Activated CD4-positive, alpha-beta T cell treated with anti-CD3 and anti-CD28 coated beads, Interleukin-2, amount 50 U/mL, for 16 hours (primary cell): ENCODE measurements at regions not wholly inside any gene's neighbourhood (a gene's known extent, or its start where the extent isn't known, plus 50 kb on each side); places are given as distances from the start of the nearest gene placed in this dataset.

Experiments used
- DNase-seq: peaks from one replicate; pipeline ENCODE4 v3.0.0-alpha.2; 2020

DNA sequence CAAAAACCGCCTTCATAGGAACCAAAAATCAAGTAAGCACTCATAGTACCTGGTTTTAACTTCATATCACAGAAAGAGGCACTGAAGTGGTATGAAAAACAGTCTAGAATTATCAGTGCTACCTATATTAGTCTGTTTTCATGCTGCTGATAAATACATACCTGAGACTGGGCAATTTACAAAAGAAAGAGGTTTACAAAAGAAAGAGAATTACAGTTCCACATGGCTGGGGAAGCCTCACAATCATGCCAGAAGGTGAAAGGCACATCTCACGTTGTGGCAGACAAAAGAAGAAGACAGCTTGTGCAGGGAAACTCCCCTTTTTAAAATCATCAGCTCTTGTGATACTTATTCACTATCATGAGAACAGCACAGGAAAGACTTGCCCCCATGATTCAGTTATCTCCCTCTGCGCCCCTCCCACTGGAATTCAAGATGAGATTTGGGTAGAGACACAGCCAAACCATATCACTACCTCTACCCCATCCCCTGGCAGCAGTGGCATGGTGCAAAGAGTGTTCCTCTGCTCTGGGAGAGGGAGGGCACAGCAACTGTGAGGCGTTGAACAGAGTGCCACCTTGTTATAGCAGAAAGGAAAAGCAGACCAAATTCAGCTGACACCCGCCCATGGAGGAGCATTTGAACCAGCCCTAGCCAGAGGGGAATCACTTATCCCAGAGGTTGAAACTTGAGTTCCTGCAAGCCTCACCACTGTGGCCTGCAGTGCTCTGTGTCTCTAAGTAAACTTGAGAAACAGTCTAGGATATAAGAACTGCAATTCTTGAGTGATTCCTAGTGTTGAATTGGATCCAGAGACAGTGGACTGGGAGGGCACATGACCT, 61.9 kb upstream of the PTPRZ1 start:
- DNase-seq, result no peak

GRCh38 chr7:121807078-121807477, 65.9 kb upstream of the PTPRZ1 start:
- no peak for DNase-seq

DNA sequence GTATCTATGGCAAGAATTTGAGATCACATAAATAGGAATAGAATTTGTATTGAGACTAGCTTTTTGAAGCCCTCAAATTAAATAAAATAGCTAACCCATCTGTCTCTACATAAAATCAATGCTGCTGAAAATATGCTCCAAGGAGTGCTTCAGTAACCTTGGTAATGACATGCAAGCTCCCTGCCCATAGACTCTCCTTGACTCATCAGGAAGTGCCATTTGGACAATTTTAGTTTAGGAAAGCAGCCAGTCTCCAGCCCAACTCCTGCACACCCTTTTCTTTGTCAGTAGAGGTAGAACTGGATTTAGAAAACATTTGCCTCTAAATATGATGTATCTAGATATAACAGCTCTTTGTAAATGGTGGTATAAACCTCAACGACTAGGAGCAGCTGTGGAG, 69.9 kb upstream of the PTPRZ1 start:
- no peak for DNase-seq

DNA sequence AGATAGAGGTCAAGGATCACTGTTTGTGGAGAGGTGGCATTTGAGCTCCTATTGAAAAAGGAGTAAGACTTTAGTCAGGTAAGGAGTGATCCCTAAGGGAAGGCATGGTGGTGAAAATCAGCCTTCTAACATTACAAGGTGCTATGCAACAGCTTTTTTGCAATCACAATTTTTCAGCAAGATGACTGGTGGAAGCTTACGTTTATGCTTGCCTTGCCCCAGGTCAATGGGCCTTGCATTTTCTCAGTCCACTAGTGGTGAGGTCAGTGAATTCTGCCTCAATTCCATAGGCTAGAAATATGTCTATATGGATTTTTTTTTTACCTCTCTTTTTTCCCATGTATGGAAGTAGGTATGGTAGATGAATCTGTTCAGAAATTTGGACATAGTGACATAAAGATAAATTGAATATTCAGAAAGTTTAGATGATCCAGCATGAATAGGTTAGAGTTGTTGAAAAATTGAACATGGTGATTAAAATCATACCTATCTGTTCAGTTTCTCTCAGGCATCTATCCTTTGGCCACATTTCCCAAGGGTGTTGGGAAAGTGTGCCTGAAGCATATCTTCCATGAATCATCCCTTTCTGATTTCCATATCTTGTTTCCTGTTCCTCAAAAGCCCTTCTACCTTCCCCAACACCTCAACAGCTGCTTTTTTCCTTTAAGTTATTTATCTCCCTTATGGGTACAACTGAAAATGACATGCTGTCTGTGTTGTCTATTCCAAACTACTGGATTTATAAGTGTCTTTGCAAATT, 71.9 kb upstream of the PTPRZ1 start:
- DNase-seq, result no peak

GRCh38 chr7:121798896-121799295, 74.1 kb upstream of the PTPRZ1 start:
- no peak for DNase-seq

DNA sequence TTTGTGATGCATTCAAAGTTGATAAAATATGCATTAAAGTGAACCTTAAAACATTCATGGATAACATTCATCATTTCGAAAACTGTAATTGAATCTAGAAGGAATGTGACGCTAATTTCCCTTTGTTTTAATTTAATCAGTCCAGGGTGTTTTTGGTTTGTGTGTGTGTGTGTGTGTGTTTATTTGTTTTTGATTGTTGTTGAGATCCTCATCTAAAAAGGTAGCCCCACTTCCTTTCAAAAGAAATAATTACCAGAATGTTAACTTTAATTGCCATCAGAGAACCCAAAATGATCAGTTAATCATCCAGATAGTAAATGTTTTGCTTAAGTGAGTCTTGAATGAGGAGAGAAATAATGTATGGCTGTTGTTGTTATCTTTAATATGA, 74.5 kb upstream of the PTPRZ1 start:
- DNase-seq, result no peak

GRCh38 chr7:121797657-121798452, 75.1 kb upstream of the PTPRZ1 start:
- no peak for DNase-seq

GRCh38 chr7:121796936-121797656, 75.9 kb upstream of the PTPRZ1 start:
- DNase-seq, result no peak

DNA sequence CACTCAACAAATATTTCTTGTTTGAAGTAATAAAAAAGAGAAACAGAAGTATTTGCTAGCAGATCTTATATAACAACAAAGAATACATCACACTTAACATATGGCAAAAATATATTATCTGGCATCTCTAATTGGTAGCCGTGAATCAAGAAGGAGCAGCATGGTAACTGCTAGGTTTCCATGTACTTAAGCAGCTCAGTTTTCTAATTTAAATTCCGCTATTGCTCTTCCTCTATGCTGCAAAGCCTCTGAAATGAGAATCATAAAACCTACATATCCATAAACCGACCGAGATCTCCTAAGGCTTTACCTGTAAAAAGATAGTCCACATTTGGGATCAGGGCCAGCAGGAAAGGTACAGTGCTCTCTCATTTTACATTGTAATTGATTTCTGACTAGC, 76.6 kb upstream of the PTPRZ1 start:
- no peak for DNase-seq

DNA sequence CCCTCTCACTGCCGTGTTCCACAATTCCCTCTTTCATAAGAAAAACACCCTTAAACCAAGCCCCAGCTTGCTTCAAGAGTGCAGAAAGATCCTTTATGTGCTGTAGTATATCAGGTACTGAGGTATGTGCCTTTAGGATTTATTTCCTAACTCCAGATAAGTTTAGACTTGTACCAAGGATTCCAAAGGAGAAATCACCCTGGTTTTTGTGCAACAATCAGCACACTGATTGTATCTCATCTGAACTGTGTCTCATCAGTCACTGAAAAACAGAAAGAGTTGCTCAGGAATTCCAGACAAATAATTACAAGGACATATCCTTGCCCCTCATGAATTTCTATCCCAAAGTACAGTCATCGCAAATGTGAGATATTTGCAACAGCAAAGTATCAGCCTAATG, 77.2 kb upstream of the PTPRZ1 start:
- DNase-seq, result no peak

DNA sequence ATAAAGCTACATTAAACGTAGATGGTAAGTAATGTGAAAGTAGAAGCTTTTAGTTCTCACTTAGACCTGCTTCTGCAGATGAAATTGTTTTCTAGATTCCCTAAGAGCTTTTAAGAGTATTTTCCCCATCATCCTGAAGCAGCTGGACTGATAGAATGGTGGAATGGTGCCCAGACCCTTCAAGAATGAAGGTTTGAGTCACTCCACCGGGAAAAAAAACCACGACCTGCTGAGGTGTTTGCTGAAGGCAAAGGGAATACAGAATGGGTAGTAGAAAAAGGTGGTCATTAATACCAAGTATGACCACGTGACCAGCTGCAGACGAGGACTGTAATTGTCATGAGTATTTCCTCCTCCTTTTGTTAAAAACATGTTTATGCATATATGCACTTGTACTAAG, 79.2 kb upstream of the PTPRZ1 start:
- no peak for DNase-seq

- DNase-seq, result no peak
Measured at GRCh38 chr7:121777672-121778071, 95.3 kb upstream of the PTPRZ1 start.

- no peak for DNase-seq
Measured at GRCh38 chr7:121774563-121774962, 98.4 kb upstream of the PTPRZ1 start.

DNA sequence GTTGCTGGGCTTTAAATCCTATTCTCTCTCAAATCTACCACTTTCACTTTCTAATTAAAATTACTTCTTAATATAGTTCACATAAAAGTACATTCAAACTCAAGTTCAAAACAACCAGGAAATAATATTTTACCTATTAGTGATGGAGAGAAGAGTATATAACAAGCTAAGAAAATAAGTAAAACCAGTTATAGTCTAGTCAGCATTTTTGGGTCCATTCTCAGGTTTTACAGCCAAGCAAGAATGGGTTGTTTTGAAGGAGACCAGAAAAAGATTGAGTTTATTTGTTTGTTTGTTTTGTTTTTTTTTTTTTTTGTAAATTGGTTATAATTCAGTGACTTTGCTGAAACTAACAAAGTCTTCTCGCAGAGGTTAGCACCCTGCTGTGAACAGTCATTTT, 106.3 kb upstream of the PTPRZ1 start:
- DNase-seq, result no peak

DNA sequence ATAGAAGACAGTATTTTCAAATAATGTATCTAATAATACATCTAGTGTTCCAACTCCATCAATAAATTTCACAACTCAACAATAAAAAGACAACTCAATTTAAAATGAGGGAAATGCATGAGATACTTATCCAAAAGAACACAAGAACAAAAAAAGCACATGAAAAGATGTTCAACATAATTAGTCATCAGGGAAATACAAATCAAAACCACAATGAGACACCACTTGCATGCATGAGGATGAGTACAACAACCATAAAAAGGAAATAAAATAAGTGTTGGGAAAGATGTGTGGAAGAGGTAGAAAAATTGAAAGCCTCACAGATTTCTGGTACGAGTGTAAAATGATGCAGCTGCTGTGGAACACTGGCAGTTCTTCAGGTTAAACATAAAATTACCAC, 111.6 kb upstream of the PTPRZ1 start:
- no peak for DNase-seq

- DNase-seq, result no peak
Measured at GRCh38 chr7:121755818-121756552, 117.0 kb upstream of the PTPRZ1 start.

GRCh38 chr7:121755286-121755685, 117.7 kb upstream of the PTPRZ1 start:
- no peak for DNase-seq

DNA sequence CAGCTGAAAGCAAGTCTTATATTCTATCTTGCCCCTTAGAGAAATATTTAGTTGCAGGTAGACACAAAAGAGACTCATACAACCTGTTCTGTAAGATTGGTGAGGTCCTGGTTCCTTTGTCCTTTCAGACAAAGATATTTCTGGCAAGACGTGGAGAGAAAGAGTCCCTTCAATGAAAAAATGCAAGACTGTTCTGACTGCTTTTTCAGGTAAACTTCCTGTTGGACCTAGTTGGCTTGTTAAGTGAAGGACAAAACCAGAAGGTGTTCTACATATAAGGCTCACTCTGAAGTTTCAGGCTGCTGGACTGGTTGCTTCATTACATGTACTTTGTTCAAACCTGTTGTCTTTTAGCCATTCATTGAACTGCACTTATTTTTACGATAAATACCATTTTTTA, 119.0 kb upstream of the PTPRZ1 start:
- no peak for DNase-seq

DNA sequence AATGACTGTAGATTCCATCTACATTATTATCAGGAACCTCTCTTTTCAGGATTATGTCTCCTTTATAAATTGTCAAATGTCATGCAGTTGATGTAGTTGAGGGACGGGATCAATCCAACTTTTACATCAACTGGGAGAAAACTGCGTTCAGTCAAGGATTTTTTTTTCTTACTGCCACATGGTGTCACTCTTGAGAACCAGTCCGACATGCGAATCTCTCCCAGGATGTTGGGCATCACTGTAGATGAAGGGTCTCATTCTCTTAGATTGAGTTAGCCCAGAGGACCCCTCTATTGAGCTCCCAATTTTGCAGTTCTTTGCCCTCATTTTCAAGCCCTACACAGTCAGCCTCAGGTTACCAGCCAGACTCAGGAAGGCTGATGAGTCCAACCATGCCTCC, 120.3 kb upstream of the PTPRZ1 start:
- DNase-seq, result no peak

DNA sequence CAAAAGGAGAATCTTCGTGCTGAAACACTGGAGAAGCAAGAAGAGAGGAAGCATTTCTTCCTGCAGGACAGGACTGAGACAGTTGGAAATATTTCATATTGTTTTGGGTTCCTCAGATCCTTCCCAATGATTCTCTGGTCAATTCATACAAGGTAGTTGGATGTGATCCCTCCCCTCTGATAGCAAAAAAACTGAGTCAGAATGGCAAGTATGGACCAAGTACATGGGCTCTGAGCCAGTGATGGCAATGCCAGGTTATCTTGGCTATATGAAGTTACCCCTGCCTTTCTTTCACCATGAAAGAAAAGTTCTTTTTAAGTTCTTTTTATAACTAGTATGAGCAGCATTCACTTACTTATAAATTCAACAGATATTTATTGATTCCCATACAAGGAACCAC, 124.4 kb upstream of the PTPRZ1 start:
- DNase-seq, result no peak

- DNase-seq, result no peak
Measured at GRCh38 chr7:121745856-121746255, 127.1 kb upstream of the PTPRZ1 start.

GRCh38 chr7:121744877-121745276, 128.1 kb upstream of the PTPRZ1 start:
- no peak for DNase-seq
